ENCODE measurements at regions not wholly inside any gene's neighbourhood (a gene's known extent, or its start where the extent isn't known, plus 50 kb on each side); places are given as distances from the start of the nearest gene placed in this dataset.

DNA sequence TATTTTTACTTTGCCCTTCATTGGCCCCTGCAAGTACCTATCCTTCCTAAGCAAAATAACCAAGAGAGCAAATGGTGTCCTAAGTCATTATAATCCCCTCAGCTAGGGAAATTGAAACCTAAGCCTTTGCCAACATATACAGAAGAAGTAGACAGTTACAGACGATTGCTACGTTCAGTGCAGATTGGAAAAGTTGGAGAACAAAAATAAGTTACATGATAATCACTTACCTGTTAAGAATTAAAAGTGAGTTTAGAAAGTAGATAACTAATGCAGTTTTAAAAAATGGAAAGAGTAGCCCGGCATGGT lies 244.8 kb downstream of the MPDZ start:
- TF ChIP-seq POLR2A (IDR thresholded peaks at IDR 0.05; ENCODE audit: low read length) (no peak), GATA1 (IDR thresholded peaks at IDR 0.05; ENCODE audit: low read depth, low read length) (no peak)
